ENCODE measurements at regions not wholly inside any gene's neighbourhood (a gene's known extent, or its start where the extent isn't known, plus 50 kb on each side); places are given as distances from the start of the nearest gene placed in this dataset.

GRCh38 chr14:42742084-42742483, 1135.4 kb downstream of the LRFN5 start:
- TF ChIP-seq STAT1 (IDR thresholded peaks at IDR 0.05; ENCODE audit: unreplicated experiment) (no peak), EZH2phosphoT487 (IDR thresholded peaks at IDR 0.05; ENCODE audit: unreplicated experiment) (no peak), EZH2 (IDR thresholded peaks at IDR 0.05; ENCODE audit: low read depth, unreplicated experiment) (no peak), CREB1 (CRISPR knock-in tag; IDR thresholded peaks at IDR 0.05; ENCODE audit: low read depth) (no peak), ZNF114 (CRISPR knock-in tag; IDR thresholded peaks at IDR 0.05) (no peak), POLR2AphosphoS5 (IDR thresholded peaks at IDR 0.05; ENCODE audit: low read depth) (no peak)
- TF ChIP-seq, protein P1, sequence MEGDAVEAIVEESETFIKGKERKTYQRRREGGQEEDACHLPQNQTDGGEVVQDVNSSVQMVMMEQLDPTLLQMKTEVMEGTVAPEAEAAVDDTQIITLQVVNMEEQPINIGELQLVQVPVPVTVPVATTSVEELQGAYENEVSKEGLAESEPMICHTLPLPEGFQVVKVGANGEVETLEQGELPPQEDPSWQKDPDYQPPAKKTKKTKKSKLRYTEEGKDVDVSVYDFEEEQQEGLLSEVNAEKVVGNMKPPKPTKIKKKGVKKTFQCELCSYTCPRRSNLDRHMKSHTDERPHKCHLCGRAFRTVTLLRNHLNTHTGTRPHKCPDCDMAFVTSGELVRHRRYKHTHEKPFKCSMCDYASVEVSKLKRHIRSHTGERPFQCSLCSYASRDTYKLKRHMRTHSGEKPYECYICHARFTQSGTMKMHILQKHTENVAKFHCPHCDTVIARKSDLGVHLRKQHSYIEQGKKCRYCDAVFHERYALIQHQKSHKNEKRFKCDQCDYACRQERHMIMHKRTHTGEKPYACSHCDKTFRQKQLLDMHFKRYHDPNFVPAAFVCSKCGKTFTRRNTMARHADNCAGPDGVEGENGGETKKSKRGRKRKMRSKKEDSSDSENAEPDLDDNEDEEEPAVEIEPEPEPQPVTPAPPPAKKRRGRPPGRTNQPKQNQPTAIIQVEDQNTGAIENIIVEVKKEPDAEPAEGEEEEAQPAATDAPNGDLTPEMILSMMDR (conservative IDR thresholded peaks at IDR 0.05; ENCODE audit: low read depth in 2 of 2): no peak
- TF ChIP-seq, protein P2, sequence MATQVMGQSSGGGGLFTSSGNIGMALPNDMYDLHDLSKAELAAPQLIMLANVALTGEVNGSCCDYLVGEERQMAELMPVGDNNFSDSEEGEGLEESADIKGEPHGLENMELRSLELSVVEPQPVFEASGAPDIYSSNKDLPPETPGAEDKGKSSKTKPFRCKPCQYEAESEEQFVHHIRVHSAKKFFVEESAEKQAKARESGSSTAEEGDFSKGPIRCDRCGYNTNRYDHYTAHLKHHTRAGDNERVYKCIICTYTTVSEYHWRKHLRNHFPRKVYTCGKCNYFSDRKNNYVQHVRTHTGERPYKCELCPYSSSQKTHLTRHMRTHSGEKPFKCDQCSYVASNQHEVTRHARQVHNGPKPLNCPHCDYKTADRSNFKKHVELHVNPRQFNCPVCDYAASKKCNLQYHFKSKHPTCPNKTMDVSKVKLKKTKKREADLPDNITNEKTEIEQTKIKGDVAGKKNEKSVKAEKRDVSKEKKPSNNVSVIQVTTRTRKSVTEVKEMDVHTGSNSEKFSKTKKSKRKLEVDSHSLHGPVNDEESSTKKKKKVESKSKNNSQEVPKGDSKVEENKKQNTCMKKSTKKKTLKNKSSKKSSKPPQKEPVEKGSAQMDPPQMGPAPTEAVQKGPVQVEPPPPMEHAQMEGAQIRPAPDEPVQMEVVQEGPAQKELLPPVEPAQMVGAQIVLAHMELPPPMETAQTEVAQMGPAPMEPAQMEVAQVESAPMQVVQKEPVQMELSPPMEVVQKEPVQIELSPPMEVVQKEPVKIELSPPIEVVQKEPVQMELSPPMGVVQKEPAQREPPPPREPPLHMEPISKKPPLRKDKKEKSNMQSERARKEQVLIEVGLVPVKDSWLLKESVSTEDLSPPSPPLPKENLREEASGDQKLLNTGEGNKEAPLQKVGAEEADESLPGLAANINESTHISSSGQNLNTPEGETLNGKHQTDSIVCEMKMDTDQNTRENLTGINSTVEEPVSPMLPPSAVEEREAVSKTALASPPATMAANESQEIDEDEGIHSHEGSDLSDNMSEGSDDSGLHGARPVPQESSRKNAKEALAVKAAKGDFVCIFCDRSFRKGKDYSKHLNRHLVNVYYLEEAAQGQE (IDR thresholded peaks at IDR 0.05; ENCODE audit: unreplicated experiment): no peak
- no peak overlapping the region for H3K27ac Mint-ChIP-seq
- peaks cover 2% of the 10 kb centered on the region; the same call in 1 of the 2 replicates for H3K9me2 ChIP-seq (ENCODE audit: insufficient read depth)
- H3K27me3 ChIP-seq (ENCODE audit: insufficient read depth): no peaks in the 10 kb centered on the region
- no peak overlapping the region for H3K4me2 ChIP-seq
- no peaks in the 10 kb centered on the region for H3K4me1 Mint-ChIP-seq
- no peak overlapping the region for H3K4me3 ChIP-seq
- no peak overlapping the region for H3K4me3 Mint-ChIP-seq
- H3K27ac ChIP-seq (ENCODE audit: low read depth): no peak overlapping the region
- H4K20me1 ChIP-seq (replicated peaks; ENCODE audit: insufficient read depth): no peaks in the 10 kb centered on the region
- DNase-seq (ENCODE audit: low spot score): no peak
- no peaks in the 10 kb centered on the region for H3K36me3 ChIP-seq (ENCODE audit: insufficient read depth)
- no peaks in the 10 kb centered on the region for H3K79me2 ChIP-seq (replicated peaks; ENCODE audit: insufficient read depth)
- no peaks in the 10 kb centered on the region for H3F3A ChIP-seq (replicated peaks; ENCODE audit: low read depth)
- peaks cover 2% of the 10 kb centered on the region; the same call in 1 of the 3 replicates for H3K9me3 Mint-ChIP-seq
- no peaks in the 10 kb centered on the region for H3K4me1 ChIP-seq (ENCODE audit: insufficient read depth)
- H3K36me3 Mint-ChIP-seq (ENCODE audit: low read depth): no peaks in the 10 kb centered on the region; the same call in 2 of the 3 replicates
- no peaks in the 10 kb centered on the region for H3K27me3 Mint-ChIP-seq (ENCODE audit: insufficient read depth, low read depth, poor library complexity)
- no peak for ATAC-seq
- H2AFZ ChIP-seq: no peak overlapping the region

- H3K4me3 Mint-ChIP-seq: no peak overlapping the region
- Histone ChIP-seq H3K9me2 (ENCODE audit: insufficient read depth) (0 out of 2 replicates have a peak, but pooled peaks cover under 1% of the 10 kb centered on the region), H3K4me2 (no peak overlapping the region), H3K27me3 (ENCODE audit: insufficient read depth) (no peaks in the 10 kb centered on the region), H3F3A (replicated peaks; ENCODE audit: low read depth) (no peaks in the 10 kb centered on the region), H3K79me2 (replicated peaks; ENCODE audit: insufficient read depth) (no peaks in the 10 kb centered on the region), H4K20me1 (replicated peaks; ENCODE audit: insufficient read depth) (no peaks in the 10 kb centered on the region), H3K4me1 (ENCODE audit: insufficient read depth) (no peaks in the 10 kb centered on the region), H3K27ac (ENCODE audit: low read depth) (no peak overlapping the region), H2AFZ (no peak overlapping the region), H3K4me3 (no peak overlapping the region), H3K36me3 (ENCODE audit: insufficient read depth) (no peaks in the 10 kb centered on the region)
- no peaks in the 10 kb centered on the region for H3K27me3 Mint-ChIP-seq (ENCODE audit: insufficient read depth, low read depth, poor library complexity)
- no peak for ATAC-seq
- no peaks in the 10 kb centered on the region for H3K4me1 Mint-ChIP-seq
- H3K27ac Mint-ChIP-seq: no peak overlapping the region
- no peaks in the 10 kb centered on the region for H3K36me3 Mint-ChIP-seq (ENCODE audit: low read depth)
- DNase-seq (ENCODE audit: low spot score): no peak
- TF ChIP-seq CREB1 (CRISPR knock-in tag; IDR thresholded peaks at IDR 0.05; ENCODE audit: low read depth) (no peak), POLR2AphosphoS5 (IDR thresholded peaks at IDR 0.05; ENCODE audit: low read depth) (no peak), JUNB (IDR thresholded peaks at IDR 0.05; ENCODE audit: unreplicated experiment) (no peak), STAT1 (IDR thresholded peaks at IDR 0.05; ENCODE audit: unreplicated experiment) (no peak)
- peaks cover 1% of the 10 kb centered on the region; the same call in 1 of the 3 replicates for H3K9me3 Mint-ChIP-seq
Observed at GRCh38 chr14:42736408-42736807, 1129.7 kb downstream of the LRFN5 start.

Data from GM23338 (cell line).